ENCODE measurements at regions not wholly inside any gene's neighbourhood (a gene's known extent, or its start where the extent isn't known, plus 50 kb on each side); places are given as distances from the start of the nearest gene placed in this dataset.

- no peak overlapping the region for H3K4me3 Mint-ChIP-seq
- H3K36me3 Mint-ChIP-seq, result no peaks in the 10 kb centered on the region
- no peak for TF ChIP-seq CTCF (IDR thresholded peaks at IDR 0.05; ENCODE audit: unreplicated experiment)
- no peaks in the 10 kb centered on the region for H3K4me1 Mint-ChIP-seq
- peaks cover 12% of the 10 kb centered on the region for H3K27me3 Mint-ChIP-seq (ENCODE audit: low read depth)
- H3K9me3 Mint-ChIP-seq, result peaks cover 20% of the 10 kb centered on the region
- peak in 1 of 2 experiments; percentile 24 for DNase-seq (ENCODE audit: low spot score in 2 of 2, unreplicated experiment in 2 of 2)
- no peak overlapping the region for H3K27ac Mint-ChIP-seq
These were observed 344.4 kb downstream of the THBS2 start for GRCh38 chr6:168909288-168909687.

GRCh38 chr6:168908887-168909286, 344.8 kb downstream of the THBS2 start:
- Mint-ChIP-seq H3K4me1 (no peaks in the 10 kb centered on the region), H3K36me3 (no peaks in the 10 kb centered on the region), H3K9me3 (peaks cover 20% of the 10 kb centered on the region), H3K4me3 (no peak overlapping the region), H3K27me3 (ENCODE audit: low read depth) (peaks cover 12% of the 10 kb centered on the region), H3K27ac (no peak overlapping the region)
- DNase-seq (ENCODE audit: low spot score in 2 of 2, unreplicated experiment in 2 of 2), result no peak
- TF ChIP-seq CTCF (IDR thresholded peaks at IDR 0.05; ENCODE audit: unreplicated experiment), result no peak

DNA sequence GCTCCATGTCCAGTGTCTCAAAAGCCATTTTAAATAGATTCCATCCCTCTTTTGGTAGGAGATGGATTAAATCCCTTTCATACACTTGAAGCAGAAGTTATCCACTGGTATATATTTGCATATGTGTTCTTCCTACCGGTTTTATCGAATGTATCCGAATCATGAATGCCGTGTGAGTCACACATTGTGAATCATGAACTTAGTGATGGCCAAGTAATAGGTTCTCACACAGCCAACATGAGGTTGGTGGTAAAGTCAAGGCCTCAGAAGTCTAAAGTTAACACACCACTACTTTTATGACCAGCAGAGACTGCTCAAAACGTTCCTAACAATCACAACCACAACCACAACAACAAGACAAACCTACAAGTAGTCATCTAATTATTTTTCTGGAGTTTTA, 345.5 kb downstream of the THBS2 start:
- Mint-ChIP-seq H3K27ac (no peak overlapping the region), H3K36me3 (no peaks in the 10 kb centered on the region), H3K4me3 (no peak overlapping the region), H3K4me1 (no peaks in the 10 kb centered on the region), H3K9me3 (peaks cover 20% of the 10 kb centered on the region), H3K27me3 (ENCODE audit: low read depth) (peaks cover 12% of the 10 kb centered on the region)
- no peak for DNase-seq (ENCODE audit: low spot score in 2 of 2, unreplicated experiment in 2 of 2)
- no peak for TF ChIP-seq CTCF (IDR thresholded peaks at IDR 0.05; ENCODE audit: unreplicated experiment)

- Mint-ChIP-seq H3K36me3 (no peaks in the 10 kb centered on the region), H3K27ac (no peak overlapping the region), H3K4me3 (no peak overlapping the region), H3K9me3 (peaks cover 20% of the 10 kb centered on the region), H3K27me3 (ENCODE audit: low read depth) (no peaks in the 10 kb centered on the region), H3K4me1 (no peaks in the 10 kb centered on the region)
- DNase-seq (ENCODE audit: low spot score in 2 of 2, unreplicated experiment in 2 of 2), result no peak
- no peak for TF ChIP-seq CTCF (IDR thresholded peaks at IDR 0.05; ENCODE audit: unreplicated experiment)
These were observed 347.3 kb downstream of the THBS2 start for GRCh38 chr6:168906391-168906790.

- DNase-seq (ENCODE audit: low spot score in 2 of 2, unreplicated experiment in 2 of 2), result no peak
- peaks cover 20% of the 10 kb centered on the region for H3K9me3 Mint-ChIP-seq
- no peak for TF ChIP-seq CTCF (IDR thresholded peaks at IDR 0.05; ENCODE audit: unreplicated experiment)
- no peaks in the 10 kb centered on the region for H3K4me1 Mint-ChIP-seq
- no peaks in the 10 kb centered on the region for H3K27me3 Mint-ChIP-seq (ENCODE audit: low read depth)
- H3K27ac Mint-ChIP-seq, result no peak overlapping the region
- no peaks in the 10 kb centered on the region for H3K36me3 Mint-ChIP-seq
- H3K4me3 Mint-ChIP-seq, result no peak overlapping the region
These were observed 348.1 kb downstream of the THBS2 start for GRCh38 chr6:168905451-168906090.
